Keratinocyte (primary cell): ENCODE measurements at regions not wholly inside any gene's neighbourhood (a gene's known extent, or its start where the extent isn't known, plus 50 kb on each side); places are given as distances from the start of the nearest gene placed in this dataset.

Source experiments
- DNase-seq: peaks from one replicate; pipeline ENCODE4 v3.0.0-alpha.2; 2011; ENCODE audit warnings: low read depth, missing footprints, low spot score
- FAIRE-seq: peaks from 2 replicates; lab custom pipeline; 2011; peaks lifted over from hg19 to GRCh38; lab: Jason Lieb, UNC
- H2AFZ ChIP-seq: 2 replicates; pipeline ENCODE4 v1.6.0; 2012; ENCODE audit warnings: low read length, control low read depth, inconsistent platforms; ENCODE audit not compliant: control insufficient read depth
- H3K27ac ChIP-seq: 2 replicates; pipeline ENCODE4 v1.5.1; 2011; ENCODE audit warnings: low read length; ENCODE audit not compliant: control insufficient read depth, insufficient read depth
- H3K27me3 ChIP-seq: 3 replicates; pipeline ENCODE4 v1.6.0; 2011; ENCODE audit warnings: low read length; ENCODE audit not compliant: control insufficient read depth, insufficient read depth; ENCODE audit errors: extremely low read depth
- H3K36me3 ChIP-seq, 2 experiments: 2 replicates in 1 of 2; 3 replicates in 1 of 2; pipeline ENCODE4 v1.5.1; 2011; ENCODE audit warnings: low read length in 2 of 2, mild to moderate bottlenecking in 1 of 2; ENCODE audit not compliant: control insufficient read depth in 2 of 2, insufficient read depth in 2 of 2; ENCODE audit errors: extremely low read depth in 1 of 2
- H3K4me1 ChIP-seq: 3 replicates; pipeline ENCODE4 v1.5.1; 2011; ENCODE audit warnings: low read length; ENCODE audit not compliant: control insufficient read depth, insufficient read depth; ENCODE audit errors: extremely low read depth
- H3K4me2 ChIP-seq: 3 replicates; pipeline ENCODE4 v1.6.0; 2011; ENCODE audit warnings: low read depth, low read length; ENCODE audit not compliant: control insufficient read depth, insufficient read depth; ENCODE audit errors: extremely low read depth
- H3K4me3 ChIP-seq, 3 experiments: fragments of 200-600 bp in 1 of 3; sonication (generic) in 1 of 3; 2 replicates in 2 of 3; 3 replicates in 1 of 3; pipeline ENCODE4 v1.5.1; 2011 to 2016; ENCODE audit warnings: low read length in 3 of 3, mild to moderate bottlenecking in 3 of 3, control low read depth in 2 of 3, inconsistent platforms in 1 of 3, low read depth in 1 of 3, mixed read lengths in 1 of 3, mixed run types in 1 of 3, moderate library complexity in 1 of 3; ENCODE audit not compliant: control insufficient read depth in 2 of 3, insufficient read depth in 2 of 3; ENCODE audit errors: extremely low read depth in 1 of 3
- H3K79me2 ChIP-seq: 2 replicates; pipeline ENCODE4 v1.6.0; 2012; ENCODE audit warnings: low read length; ENCODE audit not compliant: control insufficient read depth, insufficient read depth
- H3K9ac ChIP-seq: 3 replicates; pipeline ENCODE4 v1.6.0; 2011; ENCODE audit warnings: low read length; ENCODE audit not compliant: control insufficient read depth, insufficient read depth; ENCODE audit errors: extremely low read depth
- H3K9me1 ChIP-seq: 3 replicates; pipeline ENCODE4 v1.6.0; 2011; ENCODE audit warnings: low read length; ENCODE audit not compliant: control insufficient read depth, insufficient read depth; ENCODE audit errors: extremely low read depth
- H3K9me3 ChIP-seq: 2 replicates; pipeline ENCODE4 v1.5.1; 2012; ENCODE audit warnings: low read depth, low read length; ENCODE audit not compliant: control insufficient read depth
- H4K20me1 ChIP-seq: 3 replicates; pipeline ENCODE4 v1.6.0; 2011; ENCODE audit warnings: low read length; ENCODE audit not compliant: control insufficient read depth, insufficient read depth; ENCODE audit errors: extremely low read depth
- CTCF ChIP-seq, 3 experiments: IDR thresholded peaks in 1 of 3; conservative IDR thresholded peaks in 1 of 3; optimal IDR thresholded peaks in 1 of 3; 2 replicates in 2 of 3; 3 replicates in 1 of 3; pipeline versions ENCODE3 to v1.5.1; 2011; ENCODE audit warnings: low read length in 3 of 3, mild to moderate bottlenecking in 3 of 3, moderate library complexity in 2 of 3, control low read depth in 1 of 3, inconsistent platforms in 1 of 3; ENCODE audit not compliant: insufficient read depth in 2 of 3; ENCODE audit errors: extremely low read depth in 1 of 3
- EZH2 ChIP-seq: IDR thresholded peaks from one replicate; pipeline ENCODE4 v1.6.1; 2012; ENCODE audit warnings: inconsistent platforms, mild to moderate bottlenecking, low read length, moderate library complexity
- dilution Hi-C: fragments of 300-500 bp; cut with MboI; formaldehyde crosslinking; loops from one replicate; pipeline ENCODE4 v1.7.0; 2020; ENCODE audit warnings: low sequenced_read_pairs; ENCODE audit not compliant: extremely low pct_ligation_motif_present

DNA sequence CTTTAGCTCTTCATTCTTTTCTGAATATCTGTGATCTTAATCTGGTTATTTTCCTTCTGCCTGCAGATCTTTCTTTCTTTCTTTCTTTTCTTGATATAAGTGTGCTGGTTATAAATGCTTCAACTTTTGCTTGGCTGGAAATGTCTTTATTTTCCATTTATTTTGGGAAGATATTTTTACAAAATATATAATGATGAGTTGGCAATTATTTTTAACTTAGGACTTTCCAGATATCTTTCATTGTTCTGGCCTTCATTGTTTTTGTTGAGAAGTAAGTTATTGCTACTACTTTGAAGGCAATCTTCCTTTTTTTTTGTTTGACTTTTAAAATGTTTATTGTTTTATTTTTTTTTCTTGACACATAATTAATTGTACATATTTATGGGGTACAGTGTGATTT is 75.3 kb downstream of the ZNF503 start:
- Histone ChIP-seq H3K27me3 (no peaks in the 10 kb centered on the region), H3K4me2 (no peak overlapping the region), H3K9me1 (no peaks in the 10 kb centered on the region), H3K9me3 (no peaks in the 10 kb centered on the region), H3K27ac (no peak overlapping the region), H3K36me3 (no peaks in the 10 kb centered on the region), H3K79me2 (no peaks in the 10 kb centered on the region), H3K9ac (no peak overlapping the region), H2AFZ (no peak overlapping the region), H3K4me3 (no peak overlapping the region), H3K4me1 (no peaks in the 10 kb centered on the region), H4K20me1 (no peaks in the 10 kb centered on the region)
- no peak for DNase-seq
- TF ChIP-seq CTCF (optimal IDR thresholded peaks at IDR 0.05 in 1 of 3, IDR thresholded peaks at IDR 0.05 in 1 of 3, conservative IDR thresholded peaks at IDR 0.05 in 1 of 3; ENCODE audit: extremely low read depth in 1 of 3, insufficient read depth in 2 of 3, low read length in 3 of 3): no peak
- TF ChIP-seq EZH2: no peak
- no peak for FAIRE-seq
- dilution Hi-C loops: no loop called here

- H3K9ac ChIP-seq: no peak overlapping the region
- H3K4me2 ChIP-seq: no peak overlapping the region
- H3K9me1 ChIP-seq: no peaks in the 10 kb centered on the region
- no peak overlapping the region for H3K27ac ChIP-seq
- H2AFZ ChIP-seq: no peak overlapping the region
- H3K27me3 ChIP-seq: no peaks in the 10 kb centered on the region
- TF ChIP-seq CTCF (optimal IDR thresholded peaks at IDR 0.05 in 1 of 3, IDR thresholded peaks at IDR 0.05 in 1 of 3, conservative IDR thresholded peaks at IDR 0.05 in 1 of 3; ENCODE audit: extremely low read depth in 1 of 3, insufficient read depth in 2 of 3, low read length in 3 of 3): no peak
- TF ChIP-seq EZH2: no peak
- H3K36me3 ChIP-seq: no peaks in the 10 kb centered on the region
- H3K4me1 ChIP-seq: no peaks in the 10 kb centered on the region
- H3K9me3 ChIP-seq: no peaks in the 10 kb centered on the region
- FAIRE-seq: no peak
- no peak for DNase-seq
- no peaks in the 10 kb centered on the region for H4K20me1 ChIP-seq
- H3K4me3 ChIP-seq: no peak overlapping the region
- no peaks in the 10 kb centered on the region for H3K79me2 ChIP-seq
- dilution Hi-C loops: no loop called here
Measured at GRCh38 chr10:75319274-75319673, 82.3 kb downstream of the ZNF503 start.
